ENCODE measurements at regions not wholly inside any gene's neighbourhood (a gene's known extent, or its start where the extent isn't known, plus 50 kb on each side); places are given as distances from the start of the nearest gene placed in this dataset.

- TF ChIP-seq EZH2 (IDR thresholded peaks at IDR 0.05; ENCODE audit: borderline replicate concordance) (no peak), CTCF (IDR thresholded peaks at IDR 0.05; ENCODE audit: poor library complexity) (no peak)
These were observed 51.9 kb upstream of the ZBED3 start for GRCh38 chr5:77139001-77139400.
